ENCODE measurements at regions not wholly inside any gene's neighbourhood (a gene's known extent, or its start where the extent isn't known, plus 50 kb on each side); places are given as distances from the start of the nearest gene placed in this dataset.

DNA sequence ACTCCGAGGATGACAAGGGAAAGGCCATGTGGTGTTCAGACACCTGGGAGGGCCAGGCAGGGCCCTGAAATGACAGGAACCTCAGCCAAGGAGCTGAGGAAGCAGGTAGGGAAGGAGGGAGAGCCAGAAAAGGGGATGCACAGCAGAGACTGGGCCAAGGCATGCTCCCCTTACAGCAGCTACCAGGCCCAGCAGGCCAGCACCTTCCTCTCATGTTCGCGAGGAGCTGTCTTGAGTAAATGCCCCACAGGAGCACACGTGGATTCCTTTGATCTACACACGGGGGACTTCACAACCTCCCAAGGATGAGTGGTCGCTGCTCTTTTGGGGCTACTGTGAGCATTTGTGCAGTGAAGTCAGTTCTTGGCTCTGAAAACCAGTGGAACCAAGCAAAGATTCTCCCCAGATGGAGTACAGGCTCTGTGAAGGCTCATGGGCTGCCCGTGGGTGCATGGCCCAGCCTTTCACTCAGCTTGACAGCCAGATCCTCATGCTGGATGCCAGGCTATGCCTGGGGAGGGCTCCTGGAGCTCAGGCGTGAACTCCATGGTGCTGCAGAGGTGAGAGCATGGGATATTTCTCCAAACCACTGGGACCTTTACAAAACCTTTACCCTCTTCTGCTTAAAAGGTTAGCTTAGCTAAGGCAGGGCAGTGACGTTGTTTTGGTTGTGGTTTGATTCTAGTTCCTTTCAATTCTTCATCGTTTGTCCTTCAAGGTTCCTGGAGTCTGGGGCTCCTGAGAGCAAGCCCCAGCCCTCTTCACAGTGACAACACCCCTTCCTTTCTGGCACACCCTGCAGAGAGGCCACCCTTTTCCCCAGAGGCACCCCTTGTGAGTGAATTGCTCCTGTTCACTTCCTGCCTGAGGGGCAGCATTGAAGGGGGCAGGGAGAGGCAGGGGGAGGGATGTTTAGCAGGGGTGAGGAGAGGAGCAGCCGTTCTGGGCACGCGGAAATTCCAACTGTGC, 74.2 kb upstream of the ZPBP start:
- H3K4me2 ChIP-seq = no peak overlapping the region
- H3K79me2 ChIP-seq = no peaks in the 10 kb centered on the region
- H3K9me3 ChIP-seq (ENCODE audit: low read depth) = no peaks in the 10 kb centered on the region
- H3K4me1 ChIP-seq (ENCODE audit: insufficient read depth) = no peaks in the 10 kb centered on the region
- H4K20me1 ChIP-seq (ENCODE audit: insufficient read depth, poor library complexity, severe bottlenecking) = no peaks in the 10 kb centered on the region
- H3K36me3 ChIP-seq (replicated peaks; ENCODE audit: insufficient read depth, low read depth) = no peaks in the 10 kb centered on the region
- H3K4me3 ChIP-seq = no peak overlapping the region
- no peak overlapping the region for H3K27ac ChIP-seq
- no peak for TF ChIP-seq EZH2 (IDR thresholded peaks at IDR 0.05; ENCODE audit: borderline replicate concordance)
- no peak for TF ChIP-seq EZH2phosphoT487 (IDR thresholded peaks at IDR 0.05; ENCODE audit: low read depth, severe bottlenecking, unreplicated experiment)
- TF ChIP-seq, protein P1, sequence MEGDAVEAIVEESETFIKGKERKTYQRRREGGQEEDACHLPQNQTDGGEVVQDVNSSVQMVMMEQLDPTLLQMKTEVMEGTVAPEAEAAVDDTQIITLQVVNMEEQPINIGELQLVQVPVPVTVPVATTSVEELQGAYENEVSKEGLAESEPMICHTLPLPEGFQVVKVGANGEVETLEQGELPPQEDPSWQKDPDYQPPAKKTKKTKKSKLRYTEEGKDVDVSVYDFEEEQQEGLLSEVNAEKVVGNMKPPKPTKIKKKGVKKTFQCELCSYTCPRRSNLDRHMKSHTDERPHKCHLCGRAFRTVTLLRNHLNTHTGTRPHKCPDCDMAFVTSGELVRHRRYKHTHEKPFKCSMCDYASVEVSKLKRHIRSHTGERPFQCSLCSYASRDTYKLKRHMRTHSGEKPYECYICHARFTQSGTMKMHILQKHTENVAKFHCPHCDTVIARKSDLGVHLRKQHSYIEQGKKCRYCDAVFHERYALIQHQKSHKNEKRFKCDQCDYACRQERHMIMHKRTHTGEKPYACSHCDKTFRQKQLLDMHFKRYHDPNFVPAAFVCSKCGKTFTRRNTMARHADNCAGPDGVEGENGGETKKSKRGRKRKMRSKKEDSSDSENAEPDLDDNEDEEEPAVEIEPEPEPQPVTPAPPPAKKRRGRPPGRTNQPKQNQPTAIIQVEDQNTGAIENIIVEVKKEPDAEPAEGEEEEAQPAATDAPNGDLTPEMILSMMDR (IDR thresholded peaks at IDR 0.05; ENCODE audit: poor library complexity) = no peak
- no peak for DNase-seq (ENCODE audit: low spot score)
- no peaks in the 10 kb centered on the region for H3K27me3 ChIP-seq
- 78% methylated on average over 13 of the region's 13 CpGs for WGBS (ENCODE audit: low lambda C conversion rate, missing lambda C conversion rate)
- no peak overlapping the region for H2AFZ ChIP-seq
- H3K9me2 ChIP-seq (replicated peaks; ENCODE audit: insufficient read depth) = no peaks in the 10 kb centered on the region

DNA sequence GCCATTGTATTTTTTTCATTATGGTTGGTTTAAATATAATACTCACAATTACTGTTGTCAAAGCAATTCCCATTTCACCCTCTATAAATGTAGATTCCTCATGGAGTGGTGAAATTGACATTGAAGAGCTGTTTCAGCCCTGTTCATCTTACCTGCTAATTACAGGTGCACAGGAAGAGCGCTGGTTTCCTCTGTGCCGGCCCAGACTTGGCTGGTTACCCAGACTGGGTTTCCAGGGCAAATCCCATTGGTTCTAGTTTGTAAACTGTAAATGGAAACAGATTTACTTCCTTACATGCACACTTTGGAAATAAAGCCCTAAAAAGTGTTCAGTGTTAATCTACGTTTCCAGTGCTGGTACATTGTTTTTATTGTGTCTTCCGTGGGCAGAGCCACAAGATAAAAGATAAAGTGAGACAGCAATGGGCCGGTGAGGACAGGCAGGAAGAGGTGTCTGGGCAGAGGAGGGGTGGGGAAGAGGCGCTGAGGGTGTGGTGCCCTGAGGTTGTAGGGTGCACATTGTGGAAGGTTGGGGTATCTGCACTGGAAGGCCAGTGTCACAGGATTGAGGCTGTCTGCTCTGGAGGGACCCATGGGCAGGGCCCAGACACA, 71.6 kb upstream of the ZPBP start:
- H3K36me3 ChIP-seq (replicated peaks; ENCODE audit: insufficient read depth, low read depth) = no peaks in the 10 kb centered on the region
- H3K27me3 ChIP-seq = no peaks in the 10 kb centered on the region
- H3K4me3 ChIP-seq = no peak overlapping the region
- 78% methylated on average over 6 of the region's 6 CpGs for WGBS (ENCODE audit: low lambda C conversion rate, missing lambda C conversion rate)
- no peak overlapping the region for H3K4me2 ChIP-seq
- H3K79me2 ChIP-seq = no peaks in the 10 kb centered on the region
- no peak for TF ChIP-seq EZH2 (IDR thresholded peaks at IDR 0.05; ENCODE audit: borderline replicate concordance)
- TF ChIP-seq EZH2phosphoT487 (IDR thresholded peaks at IDR 0.05; ENCODE audit: low read depth, severe bottlenecking, unreplicated experiment) = no peak
- TF ChIP-seq, protein P1 (IDR thresholded peaks at IDR 0.05; ENCODE audit: poor library complexity) = no peak
- H4K20me1 ChIP-seq (ENCODE audit: insufficient read depth, poor library complexity, severe bottlenecking) = no peaks in the 10 kb centered on the region
- no peak overlapping the region for H3K27ac ChIP-seq
- H3K9me3 ChIP-seq (ENCODE audit: low read depth) = no peaks in the 10 kb centered on the region
- H3K4me1 ChIP-seq (ENCODE audit: insufficient read depth) = no peaks in the 10 kb centered on the region
- no peaks in the 10 kb centered on the region for H3K9me2 ChIP-seq (replicated peaks; ENCODE audit: insufficient read depth)
- DNase-seq (ENCODE audit: low spot score) = no peak
- H2AFZ ChIP-seq = no peak overlapping the region

DNA sequence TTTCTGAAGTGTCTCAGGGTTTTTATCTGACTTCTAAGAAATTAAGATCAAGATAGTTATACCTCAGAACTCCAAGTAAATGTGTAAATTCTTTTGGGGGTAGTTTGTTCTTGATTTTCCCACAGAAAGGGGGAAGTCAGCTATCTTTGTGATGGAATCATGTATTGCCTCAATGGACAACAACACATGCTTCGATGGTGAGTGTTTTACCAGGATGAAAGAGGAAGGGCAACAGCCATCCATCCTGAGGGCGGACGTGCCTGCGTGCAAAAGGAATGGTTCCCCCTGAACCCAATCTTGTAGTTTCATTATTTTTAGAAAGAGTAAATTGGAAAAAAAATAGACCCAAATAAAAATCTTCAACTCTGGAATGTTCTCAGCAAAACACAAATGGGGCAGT, 67.2 kb upstream of the ZPBP start:
- Histone ChIP-seq H3K9me3 (ENCODE audit: low read depth) (no peaks in the 10 kb centered on the region), H3K79me2 (no peaks in the 10 kb centered on the region), H3K27me3 (no peaks in the 10 kb centered on the region), H2AFZ (no peak overlapping the region), H4K20me1 (ENCODE audit: insufficient read depth, poor library complexity, severe bottlenecking) (no peaks in the 10 kb centered on the region), H3K4me3 (no peak overlapping the region), H3K36me3 (replicated peaks; ENCODE audit: insufficient read depth, low read depth) (no peaks in the 10 kb centered on the region), H3K4me2 (no peak overlapping the region), H3K9me2 (replicated peaks; ENCODE audit: insufficient read depth) (no peaks in the 10 kb centered on the region), H3K27ac (no peak overlapping the region), H3K4me1 (ENCODE audit: insufficient read depth) (no peaks in the 10 kb centered on the region)
- no peak for TF ChIP-seq EZH2 (IDR thresholded peaks at IDR 0.05; ENCODE audit: borderline replicate concordance)
- TF ChIP-seq EZH2phosphoT487 (IDR thresholded peaks at IDR 0.05; ENCODE audit: low read depth, severe bottlenecking, unreplicated experiment) = no peak
- TF ChIP-seq, protein P1 (IDR thresholded peaks at IDR 0.05; ENCODE audit: poor library complexity) = no peak
- WGBS (ENCODE audit: low lambda C conversion rate, missing lambda C conversion rate) = 90% methylated on average over 4 of the region's 4 CpGs
- no peak for DNase-seq (ENCODE audit: low spot score)

Measured in hepatocyte (in vitro differentiated cells).